ENCODE measurements at regions not wholly inside any gene's neighbourhood (a gene's known extent, or its start where the extent isn't known, plus 50 kb on each side); places are given as distances from the start of the nearest gene placed in this dataset.

DNA sequence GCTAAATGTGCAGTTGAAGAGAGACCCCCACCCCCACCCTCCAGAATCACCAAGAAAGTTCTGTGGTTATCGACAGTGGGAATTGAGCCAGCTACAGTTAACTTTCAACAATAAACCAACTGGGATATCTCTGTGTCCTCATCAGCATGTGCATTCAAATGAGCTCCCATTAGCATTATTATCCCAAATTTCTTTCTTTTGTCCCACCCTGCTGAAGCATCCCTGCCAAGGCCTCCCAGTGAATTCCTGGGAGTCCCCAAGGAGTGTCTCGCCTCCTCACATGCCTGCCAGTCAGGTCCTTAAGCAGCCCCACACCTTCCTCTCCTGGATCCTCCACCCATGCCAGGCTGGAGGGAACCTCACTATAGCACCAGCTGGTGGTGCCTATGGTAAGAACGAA, 422.1 kb upstream of the HNRNPA3 start:
- peaks cover 6% of the 10 kb centered on the region for H3K27me3 ChIP-seq (ENCODE audit: insufficient read depth, low read depth)
- POLR2A ChIA-PET (ENCODE audit: unreplicated experiment), result no interaction called here
- TF ChIP-seq, protein P1, sequence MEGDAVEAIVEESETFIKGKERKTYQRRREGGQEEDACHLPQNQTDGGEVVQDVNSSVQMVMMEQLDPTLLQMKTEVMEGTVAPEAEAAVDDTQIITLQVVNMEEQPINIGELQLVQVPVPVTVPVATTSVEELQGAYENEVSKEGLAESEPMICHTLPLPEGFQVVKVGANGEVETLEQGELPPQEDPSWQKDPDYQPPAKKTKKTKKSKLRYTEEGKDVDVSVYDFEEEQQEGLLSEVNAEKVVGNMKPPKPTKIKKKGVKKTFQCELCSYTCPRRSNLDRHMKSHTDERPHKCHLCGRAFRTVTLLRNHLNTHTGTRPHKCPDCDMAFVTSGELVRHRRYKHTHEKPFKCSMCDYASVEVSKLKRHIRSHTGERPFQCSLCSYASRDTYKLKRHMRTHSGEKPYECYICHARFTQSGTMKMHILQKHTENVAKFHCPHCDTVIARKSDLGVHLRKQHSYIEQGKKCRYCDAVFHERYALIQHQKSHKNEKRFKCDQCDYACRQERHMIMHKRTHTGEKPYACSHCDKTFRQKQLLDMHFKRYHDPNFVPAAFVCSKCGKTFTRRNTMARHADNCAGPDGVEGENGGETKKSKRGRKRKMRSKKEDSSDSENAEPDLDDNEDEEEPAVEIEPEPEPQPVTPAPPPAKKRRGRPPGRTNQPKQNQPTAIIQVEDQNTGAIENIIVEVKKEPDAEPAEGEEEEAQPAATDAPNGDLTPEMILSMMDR (conservative IDR thresholded peaks at IDR 0.05), result no peak
- no peak for TF ChIP-seq EZH2 (IDR thresholded peaks at IDR 0.05; ENCODE audit: low read depth)

DNA sequence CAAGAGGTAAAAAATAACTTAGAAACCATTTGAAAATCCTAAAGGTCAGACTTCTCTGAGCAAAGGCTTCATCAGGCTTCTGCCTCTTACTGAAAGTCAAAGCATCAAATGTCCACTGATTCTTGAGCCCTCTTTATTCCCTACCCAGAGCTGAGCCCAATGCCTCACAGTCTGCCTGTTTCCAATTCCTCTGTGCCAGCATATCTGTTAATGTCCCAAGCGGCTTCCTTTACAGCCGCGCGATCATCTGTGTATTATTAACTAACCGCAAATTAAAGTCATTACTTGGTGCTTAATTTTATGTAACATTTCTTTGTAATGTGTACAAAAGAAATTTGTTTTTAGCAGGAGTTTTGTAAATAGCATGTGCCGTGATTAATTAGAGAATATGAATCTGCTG, 418.8 kb upstream of the HNRNPA3 start:
- no peak overlapping the region for H2AFZ ChIP-seq
- CTCF ChIA-PET, result no interaction called here

More for the DNA sequence above, 422.1 kb upstream of the HNRNPA3 start:
- Histone ChIP-seq H3K4me2 (no peak overlapping the region), H3K4me1 (replicated peaks; ENCODE audit: insufficient read depth) (no peaks in the 10 kb centered on the region), H2AFZ (no peak overlapping the region), H3K79me2 (ENCODE audit: low read depth) (no peaks in the 10 kb centered on the region), H3K27ac (no peak overlapping the region), H3K9me2 (ENCODE audit: insufficient read depth) (0 out of 2 replicates have a peak, but pooled peaks cover 4% of the 10 kb centered on the region), H4K20me1 (ENCODE audit: insufficient read depth) (no peaks in the 10 kb centered on the region), H3K36me3 (ENCODE audit: low read depth) (no peaks in the 10 kb centered on the region), H3F3A (ENCODE audit: insufficient read depth, low read depth) (no peaks in the 10 kb centered on the region), H3K9me3 (ENCODE audit: insufficient read depth, low read depth) (no peaks in the 10 kb centered on the region), H3K4me3 (no peak overlapping the region)
- BruUV-seq (replicated peaks), result no TSS peak
- intact Hi-C loops (cut with micrococcal nuclease; ENCODE audit: unreplicated experiment), result no loop called here
- CTCF ChIA-PET, result no interaction called here
- DNase-seq, result no peak

DNA sequence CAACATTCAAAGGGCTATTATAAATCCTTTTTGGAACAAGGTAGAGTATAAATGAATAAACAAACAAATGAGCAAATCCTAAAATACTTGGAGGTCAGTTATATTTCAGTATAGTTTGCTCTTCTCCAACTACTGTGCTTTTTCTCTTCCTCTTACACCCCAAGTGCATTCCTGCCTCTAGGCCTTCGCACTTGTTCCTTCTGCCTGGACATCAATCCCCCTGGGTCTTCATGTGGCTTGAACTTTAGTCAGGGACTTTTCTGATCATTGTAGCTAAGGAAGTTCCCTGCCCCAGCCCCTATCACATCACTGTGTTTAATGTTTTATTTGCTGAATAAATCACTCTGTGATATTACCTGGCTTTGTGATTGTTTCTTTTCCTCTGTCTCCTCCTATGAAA, 418.2 kb upstream of the HNRNPA3 start:
- H3K36me3 ChIP-seq (ENCODE audit: low read depth), result no peaks in the 10 kb centered on the region
- no peak overlapping the region for H3K27ac ChIP-seq
- no peaks in the 10 kb centered on the region for H3K79me2 ChIP-seq (ENCODE audit: low read depth)
- H2AFZ ChIP-seq, result no peak overlapping the region
- TF ChIP-seq EZH2 (IDR thresholded peaks at IDR 0.05; ENCODE audit: low read depth), result no peak
- TF ChIP-seq, protein P1 (conservative IDR thresholded peaks at IDR 0.05), result no peak
- H3K9me3 ChIP-seq (ENCODE audit: insufficient read depth, low read depth), result no peaks in the 10 kb centered on the region
- no peaks in the 10 kb centered on the region for H3K9me2 ChIP-seq (ENCODE audit: insufficient read depth)
- H4K20me1 ChIP-seq (ENCODE audit: insufficient read depth), result no peaks in the 10 kb centered on the region
- H3F3A ChIP-seq (ENCODE audit: insufficient read depth, low read depth), result no peaks in the 10 kb centered on the region
- intact Hi-C loops (cut with micrococcal nuclease; ENCODE audit: unreplicated experiment), result no loop called here
- H3K27me3 ChIP-seq (ENCODE audit: insufficient read depth, low read depth), result peaks cover 6% of the 10 kb centered on the region
- no peak for DNase-seq
- H3K4me3 ChIP-seq, result no peak overlapping the region
- no peak overlapping the region for H3K4me2 ChIP-seq
- no peaks in the 10 kb centered on the region for H3K4me1 ChIP-seq (replicated peaks; ENCODE audit: insufficient read depth)
- BruUV-seq (replicated peaks), result no TSS peak
- ChIA-PET CTCF (no interaction called here), POLR2A (ENCODE audit: unreplicated experiment) (no interaction called here)

More for the DNA sequence above, 418.8 kb upstream of the HNRNPA3 start:
- Histone ChIP-seq H3K4me1 (replicated peaks; ENCODE audit: insufficient read depth) (no peaks in the 10 kb centered on the region), H3K27ac (no peak overlapping the region), H3K27me3 (ENCODE audit: insufficient read depth, low read depth) (peaks cover 6% of the 10 kb centered on the region), H3F3A (ENCODE audit: insufficient read depth, low read depth) (no peaks in the 10 kb centered on the region), H3K9me3 (ENCODE audit: insufficient read depth, low read depth) (no peaks in the 10 kb centered on the region), H3K36me3 (ENCODE audit: low read depth) (no peaks in the 10 kb centered on the region), H3K9me2 (ENCODE audit: insufficient read depth) (0 out of 2 replicates have a peak, but pooled peaks cover under 1% of the 10 kb centered on the region), H3K4me3 (no peak overlapping the region), H3K4me2 (no peak overlapping the region), H3K79me2 (ENCODE audit: low read depth) (no peaks in the 10 kb centered on the region), H4K20me1 (ENCODE audit: insufficient read depth) (no peaks in the 10 kb centered on the region)
- no peak for DNase-seq
- TF ChIP-seq EZH2 (IDR thresholded peaks at IDR 0.05; ENCODE audit: low read depth), result no peak
- TF ChIP-seq, protein P1 (conservative IDR thresholded peaks at IDR 0.05), result no peak
- POLR2A ChIA-PET (ENCODE audit: unreplicated experiment), result no interaction called here
- BruUV-seq (replicated peaks), result no TSS peak
- intact Hi-C loops (cut with micrococcal nuclease; ENCODE audit: unreplicated experiment), result no loop called here

Data from PC-9 (cell line).